ENCODE measurements at regions not wholly inside any gene's neighbourhood (a gene's known extent, or its start where the extent isn't known, plus 50 kb on each side); places are given as distances from the start of the nearest gene placed in this dataset.

DNA sequence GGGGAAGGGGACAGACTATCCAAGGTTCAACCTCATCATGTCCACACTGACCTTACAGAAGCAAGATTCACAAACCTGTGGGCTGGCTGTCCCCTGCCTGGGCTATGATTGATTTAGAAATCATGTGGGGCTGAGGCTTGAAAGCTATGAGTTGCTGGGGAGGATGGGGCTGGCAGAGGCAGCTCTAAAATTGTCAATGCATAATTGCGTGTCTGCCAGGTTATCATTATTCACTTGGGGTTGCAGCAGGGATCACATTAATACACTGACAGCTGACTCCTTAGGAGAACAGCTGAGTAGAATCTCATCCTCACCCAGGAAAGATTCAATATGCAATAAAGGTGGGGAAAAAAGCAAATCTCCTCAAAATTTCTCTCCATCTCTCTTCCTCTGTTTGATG lies 866.3 kb downstream of the CCSER2 start:
- Mint-ChIP-seq H3K4me1 (ENCODE audit: low read depth, unreplicated experiment) (no peaks in the 10 kb centered on the region), H3K27me3 (ENCODE audit: insufficient read depth, unreplicated experiment) (peaks cover 15% of the 10 kb centered on the region), H3K9me3 (ENCODE audit: unreplicated experiment) (no peaks in the 10 kb centered on the region), H3K36me3 (ENCODE audit: insufficient read depth, unreplicated experiment) (no peaks in the 10 kb centered on the region), H3K27ac (ENCODE audit: unreplicated experiment) (no peak overlapping the region), H3K4me3 (ENCODE audit: unreplicated experiment) (no peak overlapping the region)
- no peaks in the 10 kb centered on the region for H3K9me3 ChIP-seq
- H3K27me3 ChIP-seq (replicated peaks; ENCODE audit: control insufficient read depth, insufficient read depth, low read length), result no peaks in the 10 kb centered on the region; the same call in none of the 2 replicates
- no peaks in the 10 kb centered on the region for H3K36me3 ChIP-seq (ENCODE audit: control insufficient read depth, insufficient read depth, low read length)
- BruUV-seq (replicated peaks), result no TSS peak
- TF ChIP-seq, protein P1, sequence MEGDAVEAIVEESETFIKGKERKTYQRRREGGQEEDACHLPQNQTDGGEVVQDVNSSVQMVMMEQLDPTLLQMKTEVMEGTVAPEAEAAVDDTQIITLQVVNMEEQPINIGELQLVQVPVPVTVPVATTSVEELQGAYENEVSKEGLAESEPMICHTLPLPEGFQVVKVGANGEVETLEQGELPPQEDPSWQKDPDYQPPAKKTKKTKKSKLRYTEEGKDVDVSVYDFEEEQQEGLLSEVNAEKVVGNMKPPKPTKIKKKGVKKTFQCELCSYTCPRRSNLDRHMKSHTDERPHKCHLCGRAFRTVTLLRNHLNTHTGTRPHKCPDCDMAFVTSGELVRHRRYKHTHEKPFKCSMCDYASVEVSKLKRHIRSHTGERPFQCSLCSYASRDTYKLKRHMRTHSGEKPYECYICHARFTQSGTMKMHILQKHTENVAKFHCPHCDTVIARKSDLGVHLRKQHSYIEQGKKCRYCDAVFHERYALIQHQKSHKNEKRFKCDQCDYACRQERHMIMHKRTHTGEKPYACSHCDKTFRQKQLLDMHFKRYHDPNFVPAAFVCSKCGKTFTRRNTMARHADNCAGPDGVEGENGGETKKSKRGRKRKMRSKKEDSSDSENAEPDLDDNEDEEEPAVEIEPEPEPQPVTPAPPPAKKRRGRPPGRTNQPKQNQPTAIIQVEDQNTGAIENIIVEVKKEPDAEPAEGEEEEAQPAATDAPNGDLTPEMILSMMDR (IDR thresholded peaks at IDR 0.05; ENCODE audit: insufficient read depth in 1 of 2, low read depth in 1 of 2, low read length in 1 of 2, severe bottlenecking in 1 of 2, unreplicated experiment in 1 of 2), result no peak
- ChIA-PET CTCF (no interaction called here), POLR2A (no interaction called here)
- H3K4me1 ChIP-seq, result no peaks in the 10 kb centered on the region
- no peak for DNase-seq
- H3K4me3 ChIP-seq (ENCODE audit: low read depth, low read length), result no peak overlapping the region
- intact Hi-C loops (cut with micrococcal nuclease; ENCODE audit: unreplicated experiment), result no loop called here

- intact Hi-C loops (cut with micrococcal nuclease; ENCODE audit: unreplicated experiment), result no loop called here
- Histone ChIP-seq H3K9me3 (no peaks in the 10 kb centered on the region), H3K4me3 (ENCODE audit: low read depth, low read length) (no peak overlapping the region), H3K36me3 (ENCODE audit: control insufficient read depth, insufficient read depth, low read length) (no peaks in the 10 kb centered on the region), H3K4me1 (no peaks in the 10 kb centered on the region), H3K27me3 (replicated peaks; ENCODE audit: control insufficient read depth, insufficient read depth, low read length) (no peaks in the 10 kb centered on the region; the same call in none of the 2 replicates)
- Mint-ChIP-seq H3K27me3 (ENCODE audit: insufficient read depth, unreplicated experiment) (peaks cover 19% of the 10 kb centered on the region), H3K36me3 (ENCODE audit: insufficient read depth, unreplicated experiment) (no peaks in the 10 kb centered on the region), H3K4me1 (ENCODE audit: low read depth, unreplicated experiment) (no peaks in the 10 kb centered on the region), H3K4me3 (ENCODE audit: unreplicated experiment) (no peak overlapping the region), H3K9me3 (ENCODE audit: unreplicated experiment) (no peaks in the 10 kb centered on the region), H3K27ac (ENCODE audit: unreplicated experiment) (no peak overlapping the region)
- ChIA-PET CTCF (no interaction called here), POLR2A (no interaction called here)
- BruUV-seq (replicated peaks), result no TSS peak
- TF ChIP-seq, protein P1 (IDR thresholded peaks at IDR 0.05; ENCODE audit: insufficient read depth in 1 of 2, low read depth in 1 of 2, low read length in 1 of 2, severe bottlenecking in 1 of 2, unreplicated experiment in 1 of 2), result no peak
- DNase-seq, result no peak
Observed at GRCh38 chr10:85195596-85195995, 867.2 kb downstream of the CCSER2 start.

DNA sequence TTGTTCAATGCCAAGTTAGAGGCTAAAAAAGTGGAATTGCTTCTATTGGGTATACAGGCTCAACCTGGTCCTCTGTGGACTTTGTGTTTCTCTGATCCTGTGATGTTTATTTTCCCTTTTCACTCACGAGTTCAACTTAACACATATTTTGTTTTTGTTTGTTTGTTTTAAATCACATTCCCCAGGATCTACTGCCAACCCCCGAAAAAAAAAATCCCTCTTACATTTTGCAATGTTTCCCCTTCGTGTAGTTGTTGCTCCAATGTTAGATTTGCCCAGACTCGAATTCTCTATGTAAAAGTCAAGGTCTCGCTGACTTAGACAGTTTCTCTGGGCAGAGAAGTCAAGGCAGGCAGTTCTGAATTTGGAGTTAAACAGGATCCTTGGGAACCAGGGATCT lies 876.4 kb downstream of the CCSER2 start:
- no peaks in the 10 kb centered on the region; the same call in 1 of the 2 replicates for H3K27me3 ChIP-seq (replicated peaks; ENCODE audit: control insufficient read depth, insufficient read depth, low read length)
- Mint-ChIP-seq H3K36me3 (ENCODE audit: insufficient read depth, unreplicated experiment) (no peaks in the 10 kb centered on the region), H3K27ac (ENCODE audit: unreplicated experiment) (no peak overlapping the region), H3K4me1 (ENCODE audit: low read depth, unreplicated experiment) (no peaks in the 10 kb centered on the region), H3K9me3 (ENCODE audit: unreplicated experiment) (no peaks in the 10 kb centered on the region), H3K27me3 (ENCODE audit: insufficient read depth, unreplicated experiment) (peaks cover 12% of the 10 kb centered on the region), H3K4me3 (ENCODE audit: unreplicated experiment) (no peak overlapping the region)
- ChIA-PET POLR2A (no interaction called here), CTCF (no interaction called here)
- H3K4me1 ChIP-seq, result no peaks in the 10 kb centered on the region
- intact Hi-C loops (cut with micrococcal nuclease; ENCODE audit: unreplicated experiment), result no loop called here
- TF ChIP-seq, protein P1 (IDR thresholded peaks at IDR 0.05; ENCODE audit: insufficient read depth in 1 of 2, low read depth in 1 of 2, low read length in 1 of 2, severe bottlenecking in 1 of 2, unreplicated experiment in 1 of 2), result no peak
- no TSS peak for BruUV-seq (replicated peaks)
- DNase-seq, result no peak
- no peaks in the 10 kb centered on the region for H3K9me3 ChIP-seq
- no peak overlapping the region for H3K4me3 ChIP-seq (ENCODE audit: low read depth, low read length)
- H3K36me3 ChIP-seq (ENCODE audit: control insufficient read depth, insufficient read depth, low read length), result no peaks in the 10 kb centered on the region

Data from Caco-2 (cell line).